H1 (cell line): ENCODE measurements at regions not wholly inside any gene's neighbourhood (a gene's known extent, or its start where the extent isn't known, plus 50 kb on each side); places are given as distances from the start of the nearest gene placed in this dataset.

ENCODE experiments used
- CBX8 ChIP-seq: fragments of 300-800, 300-1000 bp; sonication (generic); IDR thresholded peaks from 2 replicates; pipeline ENCODE4 v1.7.1; 2016; ENCODE audit warnings: low read depth, low read length, borderline replicate concordance
- HDAC2 ChIP-seq, 2 experiments: fragments of 300-600 bp in 1 of 2; sonication (generic) in 1 of 2; IDR thresholded peaks; 2 replicates each; pipeline ENCODE4 v1.6.1; 2011 to 2012; ENCODE audit warnings: low read depth in 2 of 2, low read length in 2 of 2, mild to moderate bottlenecking in 2 of 2, moderate library complexity in 2 of 2, borderline replicate concordance in 1 of 2, inconsistent platforms in 1 of 2
- NRF1 ChIP-seq: IDR thresholded peaks from 2 replicates; pipeline ENCODE4 v1.6.1; 2011; ENCODE audit warnings: mild to moderate bottlenecking, low read depth, low read length, improper control_type of control experiment
- PHF8 ChIP-seq: fragments of 200-600 bp; sonication (generic); conservative IDR thresholded peaks from 2 replicates; pipeline ENCODE4 v1.7.1; 2012; ENCODE audit warnings: low read depth, mild to moderate bottlenecking, inconsistent platforms, low read length, moderate library complexity
- RXRA ChIP-seq: IDR thresholded peaks from 2 replicates; pipeline ENCODE4 v1.6.1; 2011; ENCODE audit warnings: low read depth, mild to moderate bottlenecking, low read length, moderate library complexity; ENCODE audit not compliant: insufficient read depth

DNA sequence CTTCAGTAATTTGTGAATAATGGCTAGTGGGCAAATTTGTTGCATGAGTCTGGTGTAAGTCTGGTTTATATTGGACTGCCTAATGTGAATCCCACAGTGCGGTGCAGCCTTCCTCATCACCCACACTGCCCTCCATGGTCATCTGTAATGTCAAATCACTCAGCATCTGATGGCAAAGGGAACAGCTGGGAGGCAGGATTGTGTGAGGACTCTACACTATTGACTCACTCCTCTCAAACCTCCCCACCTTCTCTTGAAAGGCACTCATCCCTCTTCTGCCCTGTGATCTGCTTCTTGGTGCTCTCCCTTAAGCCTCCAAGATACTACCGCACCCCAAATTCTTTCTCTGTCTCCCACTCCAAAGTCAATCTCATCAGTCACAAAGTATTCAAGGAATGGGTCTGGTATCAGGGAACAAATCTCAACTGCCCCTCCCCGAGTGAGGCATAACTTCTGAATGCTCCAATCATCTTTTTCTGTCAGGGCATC, 146.0 kb upstream of the BEND6 start (continued):
- TF ChIP-seq RXRA (no peak), PHF8 (no peak), CBX8 (no peak), HDAC2 (IDR thresholded peaks at IDR 0.05; ENCODE audit: borderline replicate concordance in 1 of 2, low read depth in 2 of 2, low read length in 2 of 2) (no peak), NRF1 (no peak)
